HG02798 (cell line): ENCODE measurements at regions not wholly inside any gene's neighbourhood (a gene's known extent, or its start where the extent isn't known, plus 50 kb on each side); places are given as distances from the start of the nearest gene placed in this dataset.
"Not testable (repeated sequence)": the region's sequence is repeated elsewhere in the genome, so short reads cannot be mapped to it uniquely, and the experiment has no call there.

Source experiments
- ATAC-seq: cut with Tn5 transposase; IDR thresholded peaks from one replicate; pipeline ENCODE4 v1.9.1; 2021; ENCODE audit warnings: mild to moderate bottlenecking; ENCODE audit not compliant: unreplicated experiment, poor library complexity

GRCh38 chr4:11843927-11844326 lies 415.2 kb upstream of the HS3ST1 start:
- ATAC-seq: no peak

- ATAC-seq: no peak
Observed at GRCh38 chr4:11843340-11843739, 414.6 kb upstream of the HS3ST1 start.

- ATAC-seq: no peak
Observed at GRCh38 chr4:11842620-11843263, 414.0 kb upstream of the HS3ST1 start.

GRCh38 chr4:11839889-11840288 lies 411.2 kb upstream of the HS3ST1 start:
- ATAC-seq: no peak

- no peak for ATAC-seq
Observed at GRCh38 chr4:11831739-11832138, 403.0 kb upstream of the HS3ST1 start.

GRCh38 chr4:11824566-11824965 lies 395.9 kb upstream of the HS3ST1 start:
- no peak for ATAC-seq

GRCh38 chr4:11821772-11822430 lies 393.2 kb upstream of the HS3ST1 start:
- no peak for ATAC-seq

- ATAC-seq: no peak
Observed at GRCh38 chr4:11817088-11817487, 388.4 kb upstream of the HS3ST1 start.

GRCh38 chr4:11814758-11815157 lies 386.1 kb upstream of the HS3ST1 start:
- no peak for ATAC-seq

- no peak for ATAC-seq
Observed at GRCh38 chr4:11813951-11814446, 385.3 kb upstream of the HS3ST1 start.

GRCh38 chr4:11811521-11811920 lies 382.8 kb upstream of the HS3ST1 start:
- ATAC-seq: not testable (repeated sequence)

- ATAC-seq: peak; percentile 55
Observed at GRCh38 chr4:11805842-11806241, 377.1 kb upstream of the HS3ST1 start.

GRCh38 chr4:11801466-11802446 lies 373.1 kb upstream of the HS3ST1 start:
- peak; percentile 80 for ATAC-seq

- ATAC-seq: no peak
Observed at GRCh38 chr4:11799196-11799595, 370.5 kb upstream of the HS3ST1 start.

- ATAC-seq: no peak
Observed at GRCh38 chr4:11791797-11792196, 363.1 kb upstream of the HS3ST1 start.

- no peak for ATAC-seq
Observed at GRCh38 chr4:11790230-11790629, 361.5 kb upstream of the HS3ST1 start.

GRCh38 chr4:11783588-11783987 lies 354.9 kb upstream of the HS3ST1 start:
- ATAC-seq: no peak

GRCh38 chr4:11782859-11783258 lies 354.2 kb upstream of the HS3ST1 start:
- no peak for ATAC-seq

GRCh38 chr4:11777447-11777846 lies 348.8 kb upstream of the HS3ST1 start:
- no peak for ATAC-seq

- ATAC-seq: no peak
Observed at GRCh38 chr4:11774346-11774745, 345.7 kb upstream of the HS3ST1 start.

GRCh38 chr4:11773798-11774197 lies 345.1 kb upstream of the HS3ST1 start:
- ATAC-seq: no peak
